ENCODE measurements at regions not wholly inside any gene's neighbourhood (a gene's known extent, or its start where the extent isn't known, plus 50 kb on each side); places are given as distances from the start of the nearest gene placed in this dataset.

DNA sequence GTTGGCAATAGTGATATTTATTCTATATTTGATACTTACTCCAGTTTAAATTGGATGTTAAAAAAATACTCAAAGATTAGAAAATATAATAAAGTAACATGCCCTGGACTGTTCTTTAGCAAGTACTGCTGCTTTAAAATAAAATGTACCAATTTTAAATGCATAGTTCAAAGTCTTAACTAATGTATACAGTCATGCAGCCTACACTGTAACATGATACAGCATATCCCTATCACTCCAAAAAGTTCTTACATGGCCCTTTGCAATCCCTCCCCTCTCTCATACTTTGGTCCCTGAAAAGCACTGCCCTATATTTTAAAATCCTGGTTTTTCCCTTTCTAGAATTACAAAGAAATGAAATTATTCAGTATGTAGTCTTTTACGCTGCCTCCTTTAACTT lies 726.6 kb downstream of the LTN1 start:
- no peak for DNase-seq

GRCh38 chr21:28263974-28264373 lies 728.7 kb downstream of the LTN1 start:
- DNase-seq, result no peak

DNA sequence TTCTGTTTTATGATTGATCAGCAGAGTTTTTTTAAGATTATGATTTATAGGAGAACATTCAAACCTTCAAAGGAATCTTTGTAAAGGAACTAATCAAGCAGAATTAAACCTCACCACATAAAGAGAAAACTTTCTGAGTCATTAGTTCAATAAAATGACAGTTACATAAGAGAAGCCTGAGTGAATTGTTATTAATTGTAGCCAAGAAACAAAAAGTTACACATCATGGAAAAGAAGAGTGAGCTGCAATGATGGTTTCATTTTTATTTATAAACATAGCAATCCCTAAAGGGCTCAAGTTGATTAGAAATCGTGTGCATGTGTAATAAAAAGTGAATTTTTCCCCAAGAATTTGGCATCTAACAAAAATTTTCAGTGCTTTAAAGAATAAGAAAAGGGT lies 731.4 kb downstream of the LTN1 start:
- DNase-seq, result no peak

GRCh38 chr21:28257276-28257675 lies 735.4 kb downstream of the LTN1 start:
- DNase-seq, result no peak

GRCh38 chr21:28256837-28257236 lies 735.8 kb downstream of the LTN1 start:
- no peak for DNase-seq

GRCh38 chr21:28256420-28256831 lies 736.3 kb downstream of the LTN1 start:
- DNase-seq, result no peak

- no peak for DNase-seq
Measured at GRCh38 chr21:28253961-28254360, 738.7 kb downstream of the LTN1 start.

DNA sequence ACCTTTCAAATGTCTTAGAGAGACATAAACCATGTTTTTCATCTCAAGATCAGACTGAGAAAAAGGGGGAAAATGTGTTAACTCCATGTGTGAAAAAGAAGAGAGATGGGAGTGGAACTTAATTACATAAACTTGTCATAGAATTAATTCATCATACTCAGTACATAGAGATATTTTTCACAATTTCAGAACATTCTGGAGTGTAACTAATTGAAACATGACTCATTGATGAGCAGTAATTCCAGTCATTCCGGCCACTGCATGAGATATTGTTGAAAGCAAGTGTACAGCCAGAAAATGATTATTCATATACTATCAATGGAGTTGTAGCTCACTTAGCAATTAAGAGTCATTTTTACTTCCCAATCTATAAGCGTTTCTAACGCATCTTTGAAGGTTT lies 739.3 kb downstream of the LTN1 start:
- no peak for DNase-seq

- DNase-seq, result no peak
Measured at GRCh38 chr21:28252928-28253327, 739.7 kb downstream of the LTN1 start.

DNA sequence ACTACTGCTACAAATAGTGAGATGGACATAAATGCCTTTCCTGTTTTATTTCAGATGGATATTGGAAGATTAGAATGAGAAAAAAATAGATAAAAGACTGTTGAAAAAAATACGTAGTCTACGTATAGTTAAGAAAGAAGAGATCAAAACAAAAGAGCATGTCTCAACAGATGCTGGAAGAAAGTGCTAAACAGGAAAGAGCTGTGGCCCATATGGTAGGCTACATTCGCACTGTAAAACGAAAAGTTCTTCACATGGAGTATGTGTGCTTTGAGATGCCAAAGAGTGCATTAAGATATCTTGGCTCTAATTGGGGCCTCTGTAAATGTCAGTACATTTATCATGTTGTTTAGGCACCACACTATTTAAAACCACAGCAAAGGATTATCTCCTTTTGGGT lies 741.7 kb downstream of the LTN1 start:
- DNase-seq, result no peak

- no peak for DNase-seq
Measured at GRCh38 chr21:28247454-28248020, 745.1 kb downstream of the LTN1 start.

GRCh38 chr21:28240586-28240985 lies 752.1 kb downstream of the LTN1 start:
- no peak for DNase-seq

DNA sequence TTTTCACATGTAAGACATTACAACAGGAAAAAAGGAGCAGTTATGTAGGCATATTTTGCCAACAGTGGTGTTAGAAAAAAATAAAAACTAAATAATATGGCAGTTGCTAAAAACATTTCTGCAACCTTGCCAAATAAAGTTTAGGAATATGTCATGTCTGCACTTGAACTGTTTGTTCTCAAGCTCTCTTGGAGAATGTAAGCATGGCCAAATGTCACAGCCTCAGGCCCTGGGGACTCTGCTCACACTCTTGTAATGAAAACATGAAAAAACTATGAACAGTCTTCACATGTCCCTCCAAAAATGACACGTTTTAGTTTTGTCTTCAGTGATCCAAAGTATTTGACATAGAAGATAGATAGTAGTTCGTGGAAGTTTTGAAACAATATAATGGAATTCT lies 753.3 kb downstream of the LTN1 start:
- no peak for DNase-seq

DNA sequence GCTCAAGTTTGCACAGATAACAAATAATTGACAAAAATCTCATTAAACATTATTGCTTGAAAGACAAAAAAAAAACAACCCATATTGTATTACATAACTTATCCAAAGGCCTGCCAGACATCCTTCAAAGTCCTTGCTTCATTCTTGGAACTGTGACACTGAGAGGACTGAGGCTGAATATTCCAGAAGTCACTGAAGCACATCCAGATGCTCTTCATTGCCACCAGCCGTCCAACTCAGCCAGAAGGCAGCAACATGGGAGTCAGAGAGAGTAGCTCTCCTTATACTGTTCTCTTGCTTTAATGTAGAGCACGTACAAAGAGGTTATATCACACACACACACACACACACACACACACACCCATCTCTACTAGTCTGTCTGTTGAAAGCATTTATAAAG lies 755.0 kb downstream of the LTN1 start:
- no peak for DNase-seq

- DNase-seq, result no peak
Measured at GRCh38 chr21:28235169-28235895, 757.3 kb downstream of the LTN1 start.

GRCh38 chr21:28234326-28234725 lies 758.4 kb downstream of the LTN1 start:
- DNase-seq, result no peak

DNA sequence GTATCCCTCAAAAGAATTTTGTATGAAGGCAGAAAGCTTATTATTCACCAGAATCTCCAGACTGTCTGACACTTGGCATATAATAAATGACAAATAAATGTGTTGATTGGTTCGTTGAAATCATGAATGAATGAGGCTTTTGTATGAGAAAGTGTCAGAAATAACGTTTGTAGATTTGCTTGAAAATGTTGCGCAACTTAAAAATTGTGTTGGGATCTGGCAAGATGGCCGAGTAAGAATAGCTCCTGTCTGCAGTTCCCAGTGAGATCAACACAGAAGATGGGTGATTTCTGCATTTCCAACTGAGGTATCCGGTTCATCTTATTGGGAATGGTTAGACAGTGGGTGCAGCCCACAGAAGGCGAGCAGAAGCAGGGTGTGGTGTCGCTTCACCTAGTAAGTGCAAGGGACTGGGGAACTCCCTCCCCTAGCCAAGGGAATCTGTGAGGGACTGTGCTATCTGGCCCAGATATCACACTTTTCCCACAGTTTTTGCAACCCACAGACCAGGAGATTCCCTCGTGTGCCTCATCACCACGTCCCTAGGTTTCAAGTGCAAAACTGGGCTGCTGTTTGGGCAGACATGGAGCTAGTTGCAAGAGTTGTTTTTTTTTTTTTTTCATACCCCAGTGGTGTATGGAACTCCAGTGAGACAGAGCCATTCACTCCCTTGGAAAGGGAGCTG lies 759.0 kb downstream of the LTN1 start:
- DNase-seq, result no peak

GRCh38 chr21:28230559-28230958 lies 762.1 kb downstream of the LTN1 start:
- DNase-seq, result no peak

- no peak for DNase-seq
Measured at GRCh38 chr21:28229814-28230213, 762.9 kb downstream of the LTN1 start.

- DNase-seq, result no peak
Measured at GRCh38 chr21:28228636-28228995, 764.1 kb downstream of the LTN1 start.

DNA sequence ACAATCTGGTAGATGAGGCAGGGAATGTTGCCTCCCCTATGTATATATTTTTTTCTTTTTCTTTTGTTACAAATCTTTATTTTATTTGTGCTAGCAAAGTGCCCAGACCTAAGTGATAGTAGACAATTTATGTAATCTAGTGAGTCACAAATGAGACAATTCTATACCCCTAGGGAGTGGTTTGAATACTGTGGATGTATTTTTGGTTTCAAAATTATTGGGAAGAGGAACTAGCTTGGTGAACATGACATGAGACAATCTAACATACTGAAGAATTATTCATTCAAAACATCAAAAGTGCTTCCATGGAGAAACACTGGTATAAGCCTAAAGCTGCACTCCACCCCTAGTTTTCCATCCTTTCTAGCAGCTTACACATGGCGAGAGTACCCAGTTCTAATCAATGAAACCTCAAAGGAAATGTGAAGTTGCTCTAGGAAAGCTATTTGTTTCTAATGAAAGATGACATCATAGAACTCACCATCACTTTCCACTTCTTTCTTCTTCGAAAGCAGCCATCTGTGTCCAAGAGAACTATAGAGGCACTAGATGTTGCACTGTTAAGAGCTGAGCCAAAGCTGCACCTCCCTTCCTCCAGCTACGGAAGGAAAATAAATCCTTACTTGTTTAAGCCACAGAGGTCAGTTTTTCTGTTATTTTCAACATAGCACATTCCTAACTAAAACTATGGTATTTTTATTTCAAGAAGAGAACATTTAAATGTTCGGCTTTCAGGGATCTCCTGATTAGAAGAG lies 764.6 kb downstream of the LTN1 start:
- DNase-seq, result no peak

GRCh38 chr21:28226563-28226962 lies 766.1 kb downstream of the LTN1 start:
- no peak for DNase-seq

DNA sequence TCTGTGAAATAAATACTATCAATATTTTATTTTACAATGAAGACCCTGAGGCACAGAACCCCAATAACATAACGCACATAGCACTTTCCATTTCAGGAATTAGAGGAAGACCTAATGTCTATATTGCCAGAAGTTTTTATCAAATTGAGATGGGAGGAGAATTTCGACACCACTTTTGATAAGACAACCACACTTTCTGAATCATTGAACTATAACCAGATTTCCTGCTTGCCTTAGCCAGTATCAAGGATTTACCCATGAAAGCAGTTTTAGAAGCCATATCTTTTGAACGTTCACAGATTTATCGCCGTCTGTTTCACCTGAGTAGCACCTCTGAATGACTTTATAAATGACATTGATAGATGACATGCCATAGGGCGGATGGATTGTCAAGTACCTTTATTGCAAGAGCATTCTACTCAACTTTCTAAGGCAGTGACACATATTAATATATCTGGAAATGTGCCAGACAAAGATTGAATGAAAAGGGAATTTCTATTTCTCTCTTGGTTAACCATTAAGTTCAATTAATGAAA lies 768.4 kb downstream of the LTN1 start:
- no peak for DNase-seq

All from central memory CD4-positive, alpha-beta T cell (primary cell).